HG03354 (cell line): ENCODE measurements at regions not wholly inside any gene's neighbourhood (a gene's known extent, or its start where the extent isn't known, plus 50 kb on each side); places are given as distances from the start of the nearest gene placed in this dataset.
"Not testable (repeated sequence)": the region's sequence is repeated elsewhere in the genome, so short reads cannot be mapped to it uniquely, and the experiment has no call there.

ENCODE experiments used
- ATAC-seq: cut with Tn5 transposase; IDR thresholded peaks from one replicate; pipeline ENCODE4 v1.9.1; 2021; ENCODE audit warnings: mild to moderate bottlenecking; ENCODE audit not compliant: unreplicated experiment, poor library complexity, severe bottlenecking

GRCh38 chr13:50481936-50482335 is 361.6 kb downstream of the DLEU7 start:
- no peak for ATAC-seq

- ATAC-seq, result no peak
These were observed 360.1 kb downstream of the DLEU7 start for GRCh38 chr13:50483416-50483815.

GRCh38 chr13:50484472-50485113 is 358.9 kb downstream of the DLEU7 start:
- ATAC-seq, result no peak

GRCh38 chr13:50485979-50486935 is 357.2 kb downstream of the DLEU7 start:
- no peak for ATAC-seq

- ATAC-seq, result no peak
These were observed 349.8 kb downstream of the DLEU7 start for GRCh38 chr13:50493683-50494082.

GRCh38 chr13:50494138-50494537 is 349.4 kb downstream of the DLEU7 start:
- ATAC-seq, result no peak

GRCh38 chr13:50503212-50503611 is 340.3 kb downstream of the DLEU7 start:
- ATAC-seq, result not testable (repeated sequence)

GRCh38 chr13:50509167-50509566 is 334.3 kb downstream of the DLEU7 start:
- ATAC-seq, result no peak

GRCh38 chr13:50509771-50510441 is 333.6 kb downstream of the DLEU7 start:
- ATAC-seq, result no peak

GRCh38 chr13:50510885-50511545 is 332.5 kb downstream of the DLEU7 start:
- not testable (repeated sequence) for ATAC-seq

GRCh38 chr13:50511877-50512341 is 331.6 kb downstream of the DLEU7 start:
- ATAC-seq, result peak; percentile 73

GRCh38 chr13:50512474-50513299 is 330.8 kb downstream of the DLEU7 start:
- ATAC-seq, result peak; percentile 94

- no peak for ATAC-seq
These were observed 330.1 kb downstream of the DLEU7 start for GRCh38 chr13:50513300-50513877.

GRCh38 chr13:50514249-50514648 is 329.2 kb downstream of the DLEU7 start:
- no peak for ATAC-seq

GRCh38 chr13:50518131-50518530 is 325.4 kb downstream of the DLEU7 start:
- ATAC-seq, result no peak

- no peak for ATAC-seq
These were observed 324.7 kb downstream of the DLEU7 start for GRCh38 chr13:50518781-50519201.

- ATAC-seq, result no peak
These were observed 323.6 kb downstream of the DLEU7 start for GRCh38 chr13:50519866-50520265.

- no peak for ATAC-seq
These were observed 322.3 kb downstream of the DLEU7 start for GRCh38 chr13:50521006-50521830.
